ENCODE measurements at regions not wholly inside any gene's neighbourhood (a gene's known extent, or its start where the extent isn't known, plus 50 kb on each side); places are given as distances from the start of the nearest gene placed in this dataset.

DNA sequence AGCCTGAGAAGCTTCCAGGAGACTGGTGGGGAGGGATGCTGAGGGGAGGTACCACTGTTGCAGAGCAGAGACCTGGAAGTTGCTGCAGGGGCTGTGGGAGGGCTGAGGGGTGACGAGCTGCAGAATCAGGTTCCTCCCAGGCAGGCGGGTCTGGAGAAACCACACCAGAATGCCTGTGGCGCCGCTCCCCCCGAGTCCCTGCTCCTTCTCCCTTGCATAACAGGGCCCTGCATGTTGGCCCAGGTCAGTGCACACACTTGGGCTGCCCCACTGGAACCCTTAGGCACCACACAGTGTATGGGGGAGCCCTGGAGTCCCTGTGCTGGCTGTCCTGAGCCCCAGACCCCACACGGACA, 60.4 kb downstream of the ARL4C start (continued):
- TF ChIP-seq NFKBIZ (CRISPR knock-in tag; IDR thresholded peaks at IDR 0.05) = no peak
- TF ChIP-seq PRDM10 (CRISPR knock-in tag; IDR thresholded peaks at IDR 0.05; ENCODE audit: low read depth) = no peak

DNA sequence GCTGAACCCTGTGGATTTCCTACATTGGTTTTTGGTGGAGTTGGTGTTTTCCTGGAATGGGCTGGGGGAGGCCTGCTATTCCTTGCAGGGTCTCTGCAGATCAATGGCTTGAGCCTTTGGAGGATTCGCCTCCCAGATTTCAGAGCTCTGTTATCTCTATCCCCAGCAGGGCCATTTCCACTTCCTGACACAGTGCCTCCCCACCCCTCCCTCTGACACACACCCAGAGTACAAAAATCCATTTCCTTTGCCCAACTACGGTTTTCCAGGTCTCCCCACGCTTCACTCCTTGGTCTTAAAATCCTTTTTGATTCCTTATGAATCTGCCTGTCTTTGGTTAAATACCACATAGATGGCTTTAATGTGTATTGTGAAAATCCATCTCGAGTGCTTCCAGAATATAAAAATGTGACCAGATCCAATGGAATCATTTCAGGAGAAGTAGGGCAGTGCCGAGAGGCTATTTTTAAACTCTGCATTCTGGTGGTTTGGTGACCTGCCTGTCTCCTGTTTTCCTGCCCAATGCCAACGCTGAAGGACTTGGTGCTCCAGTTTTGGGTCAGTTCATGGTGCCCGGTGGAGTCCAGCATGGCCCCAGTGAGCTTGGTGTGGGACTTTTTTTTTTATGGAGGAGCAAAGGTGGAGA, 60.9 kb downstream of the ARL4C start:
- Histone ChIP-seq H3K36me3 (replicated peaks in 1 of 2; ENCODE audit: control insufficient read depth in 1 of 2, insufficient read depth in 2 of 2, low read length in 2 of 2) (no peaks in the 10 kb centered on the region), H3K79me2 (ENCODE audit: insufficient read depth, low read length) (no peaks in the 10 kb centered on the region), H2AFZ (ENCODE audit: low read length) (no peak overlapping the region), H3K9ac (ENCODE audit: insufficient read depth, low read depth, low read length) (no peak overlapping the region), H3K4me3 (replicated peaks in 1 of 3; ENCODE audit: insufficient read depth in 1 of 3, low read depth in 2 of 3, low read length in 3 of 3) (no peak overlapping the region), H3K27me3 (ENCODE audit: control insufficient read depth in 1 of 2, insufficient read depth in 2 of 2, low read length in 2 of 2) (0 out of 5 replicates have a peak, but pooled peaks cover 2 to 6% of the 10 kb centered on the region in 2 experiments), H3K9me3 (ENCODE audit: low read length) (no peaks in the 10 kb centered on the region), H3K4me2 (ENCODE audit: low read depth, low read length) (no peak overlapping the region), H4K20me1 (ENCODE audit: insufficient read depth, low read length) (no peaks in the 10 kb centered on the region), H3K27ac (ENCODE audit: extremely low read length, insufficient read depth, low read length) (no peak overlapping the region), H3K4me1 (ENCODE audit: insufficient read depth, low read length) (no peaks in the 10 kb centered on the region)
- 30% methylated on average over 7 of the region's 7 CpGs for WGBS (ENCODE audit: low lambda C conversion rate)
- DNase-seq (ENCODE audit: low spot score) (no peak), FAIRE-seq (no peak), ATAC-seq (no peak)
- intact Hi-C loops (cut with micrococcal nuclease; ENCODE audit: unreplicated experiment) = no loop called here
- ChIA-PET POLR2A (no interaction called here), CTCF (ENCODE audit: low intra/inter-chr PET ratio, low total read pairs) (no interaction called here)
- in situ Hi-C loops (cut with HindIII; ENCODE audit: extremely low pct_ligation_motif_present, low pct_unique_long_range_greater_than_20kb) = no loop called here
- BruUV-seq (replicated peaks) = no TSS peak
- TF ChIP-seq CHD2 (IDR thresholded peaks at IDR 0.05; ENCODE audit: low read depth, low read length) = no peak
- TF ChIP-seq FOXC1 (CRISPR knock-in tag; IDR thresholded peaks at IDR 0.05; ENCODE audit: borderline replicate concordance) = no peak
- TF ChIP-seq ZNF24 (IDR thresholded peaks at IDR 0.05) = no peak
- no peak for TF ChIP-seq MAX (IDR thresholded peaks at IDR 0.05)
- no peak for TF ChIP-seq ZNF503 (CRISPR knock-in tag; IDR thresholded peaks at IDR 0.05)
- no peak for TF ChIP-seq ZNF317 (CRISPR knock-in tag; IDR thresholded peaks at IDR 0.05)
- no peak for TF ChIP-seq RFX5 (IDR thresholded peaks at IDR 0.05; ENCODE audit: low read depth, low read length)
- TF ChIP-seq FIP1L1 (IDR thresholded peaks at IDR 0.05; ENCODE audit: borderline replicate concordance, insufficient read depth, low read depth, low read length) = no peak
- no peak for TF ChIP-seq TSC22D2 (CRISPR knock-in tag; IDR thresholded peaks at IDR 0.05; ENCODE audit: borderline replicate concordance)
- TF ChIP-seq TGIF2 (CRISPR knock-in tag; IDR thresholded peaks at IDR 0.05) = no peak
- TF ChIP-seq ZNF687 (CRISPR knock-in tag; IDR thresholded peaks at IDR 0.05) = no peak

All from HepG2 (cell line).